ENCODE measurements at regions not wholly inside any gene's neighbourhood (a gene's known extent, or its start where the extent isn't known, plus 50 kb on each side); places are given as distances from the start of the nearest gene placed in this dataset.

- TF ChIP-seq CTCF (IDR thresholded peaks at IDR 0.05; ENCODE audit: insufficient read depth, low read length, poor library complexity, severe bottlenecking) = no peak
Measured at GRCh38 chr14:55500219-55500701, 59.8 kb upstream of the TBPL2 start.

GRCh38 chr14:55500708-55501107, 60.3 kb upstream of the TBPL2 start:
- no peaks in the 10 kb centered on the region for H3K27me3 ChIP-seq (ENCODE audit: control insufficient read depth, insufficient read depth, low read length)
- no peak for DNase-seq (ENCODE audit: low read depth)
- no peaks in the 10 kb centered on the region for H3K36me3 ChIP-seq (ENCODE audit: control insufficient read depth, insufficient read depth, low read length)
- no peak overlapping the region for H3K4me3 ChIP-seq (ENCODE audit: low read depth, low read length)
- TF ChIP-seq CTCF (IDR thresholded peaks at IDR 0.05; ENCODE audit: insufficient read depth, low read length, poor library complexity, severe bottlenecking) = no peak

More at GRCh38 chr14:55500219-55500701, 59.8 kb upstream of the TBPL2 start:
- no peaks in the 10 kb centered on the region for H3K27me3 ChIP-seq (ENCODE audit: control insufficient read depth, insufficient read depth, low read length)
- no peak for DNase-seq (ENCODE audit: low read depth)
- H3K4me3 ChIP-seq (ENCODE audit: low read depth, low read length) = no peak overlapping the region
- H3K36me3 ChIP-seq (ENCODE audit: control insufficient read depth, insufficient read depth, low read length) = no peaks in the 10 kb centered on the region

- Histone ChIP-seq H3K36me3 (ENCODE audit: control insufficient read depth, insufficient read depth, low read length) (no peaks in the 10 kb centered on the region), H3K4me3 (ENCODE audit: low read depth, low read length) (no peak overlapping the region), H3K27me3 (ENCODE audit: control insufficient read depth, insufficient read depth, low read length) (no peaks in the 10 kb centered on the region)
- DNase-seq (ENCODE audit: low read depth) = no peak
- no peak for TF ChIP-seq CTCF (IDR thresholded peaks at IDR 0.05; ENCODE audit: insufficient read depth, low read length, poor library complexity, severe bottlenecking)
Measured at GRCh38 chr14:55502746-55503284, 62.4 kb upstream of the TBPL2 start.

GRCh38 chr14:55505846-55506245, 65.4 kb upstream of the TBPL2 start:
- no peak for TF ChIP-seq CTCF (IDR thresholded peaks at IDR 0.05; ENCODE audit: insufficient read depth, low read length, poor library complexity, severe bottlenecking)
- no peak for DNase-seq (ENCODE audit: low read depth)
- Histone ChIP-seq H3K36me3 (ENCODE audit: control insufficient read depth, insufficient read depth, low read length) (no peaks in the 10 kb centered on the region), H3K27me3 (ENCODE audit: control insufficient read depth, insufficient read depth, low read length) (no peaks in the 10 kb centered on the region), H3K4me3 (ENCODE audit: low read depth, low read length) (no peak overlapping the region)

- Histone ChIP-seq H3K36me3 (ENCODE audit: control insufficient read depth, insufficient read depth, low read length) (no peaks in the 10 kb centered on the region), H3K27me3 (ENCODE audit: control insufficient read depth, insufficient read depth, low read length) (no peaks in the 10 kb centered on the region), H3K4me3 (ENCODE audit: low read depth, low read length) (no peak overlapping the region)
- no peak for DNase-seq (ENCODE audit: low read depth)
- no peak for TF ChIP-seq CTCF (IDR thresholded peaks at IDR 0.05; ENCODE audit: insufficient read depth, low read length, poor library complexity, severe bottlenecking)
Measured at GRCh38 chr14:55508676-55509075, 68.3 kb upstream of the TBPL2 start.

- Histone ChIP-seq H3K27me3 (ENCODE audit: control insufficient read depth, insufficient read depth, low read length) (no peaks in the 10 kb centered on the region), H3K36me3 (ENCODE audit: control insufficient read depth, insufficient read depth, low read length) (no peaks in the 10 kb centered on the region), H3K4me3 (ENCODE audit: low read depth, low read length) (no peak overlapping the region)
- no peak for TF ChIP-seq CTCF (IDR thresholded peaks at IDR 0.05; ENCODE audit: insufficient read depth, low read length, poor library complexity, severe bottlenecking)
- DNase-seq (ENCODE audit: low read depth) = no peak
Measured at GRCh38 chr14:55512421-55512820, 67.6 kb upstream of the KTN1 start.

All from kidney epithelial cell (primary cell).